ENCODE measurements at regions not wholly inside any gene's neighbourhood (a gene's known extent, or its start where the extent isn't known, plus 50 kb on each side); places are given as distances from the start of the nearest gene placed in this dataset.

- no peak for TF ChIP-seq POLR2A (IDR thresholded peaks at IDR 0.05)
- no peak for TF ChIP-seq CTCF (IDR thresholded peaks at IDR 0.05)
Measured at GRCh38 chr2:13001408-13001807, 284.7 kb downstream of the TRIB2 start.

Data from body of pancreas (tissue), 4 donors.